ENCODE measurements at regions not wholly inside any gene's neighbourhood (a gene's known extent, or its start where the extent isn't known, plus 50 kb on each side); places are given as distances from the start of the nearest gene placed in this dataset.
"Not testable (repeated sequence)": the region's sequence is repeated elsewhere in the genome, so short reads cannot be mapped to it uniquely, and the experiment has no call there.

GRCh38 chr2:84078471-84078870 is 380.6 kb downstream of the SUCLG1 start:
- Histone ChIP-seq H3K4me3 (ENCODE audit: low read depth, low read length) (no peak overlapping the region), H3K27me3 (ENCODE audit: control insufficient read depth, insufficient read depth, low read length) (no peaks in the 10 kb centered on the region), H3K9me3 (ENCODE audit: control insufficient read depth, insufficient read depth, low read length) (no peaks in the 10 kb centered on the region), H3K36me3 (ENCODE audit: control insufficient read depth, insufficient read depth, low read length) (no peaks in the 10 kb centered on the region), H3K9ac (ENCODE audit: low read depth, low read length) (no peak overlapping the region), H3K4me1 (ENCODE audit: control insufficient read depth, insufficient read depth, low read length) (no peaks in the 10 kb centered on the region)

- Histone ChIP-seq H3K36me3 (ENCODE audit: control insufficient read depth, insufficient read depth, low read length) (no peaks in the 10 kb centered on the region), H3K9me3 (ENCODE audit: control insufficient read depth, insufficient read depth, low read length) (no peaks in the 10 kb centered on the region), H3K27me3 (ENCODE audit: control insufficient read depth, insufficient read depth, low read length) (no peaks in the 10 kb centered on the region), H3K9ac (ENCODE audit: low read depth, low read length) (no peak overlapping the region), H3K4me3 (ENCODE audit: low read depth, low read length) (no peak overlapping the region), H3K4me1 (ENCODE audit: control insufficient read depth, insufficient read depth, low read length) (no peaks in the 10 kb centered on the region)
Measured at GRCh38 chr2:84077496-84077895, 381.6 kb downstream of the SUCLG1 start.

DNA sequence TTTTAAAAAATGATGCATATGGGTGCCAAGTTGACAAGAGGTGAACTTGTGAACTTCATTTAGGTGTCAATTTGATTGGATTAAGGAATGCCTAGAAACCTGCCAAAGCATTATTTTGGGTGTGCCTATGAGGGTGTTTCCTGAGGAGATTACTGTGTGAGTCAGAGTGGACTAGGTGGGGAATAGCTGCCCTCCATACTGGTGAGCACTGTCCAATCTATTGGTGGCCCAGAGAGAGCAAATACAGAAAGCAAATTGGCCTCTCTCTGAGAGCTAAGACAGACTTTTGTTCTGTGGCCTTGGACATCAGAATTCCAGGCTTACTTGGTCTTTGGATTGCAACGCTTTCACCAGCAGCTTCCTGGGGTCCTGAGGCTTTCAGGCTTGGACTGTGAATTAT is 388.0 kb downstream of the SUCLG1 start:
- Histone ChIP-seq H3K36me3 (ENCODE audit: control insufficient read depth, insufficient read depth, low read length) (no peaks in the 10 kb centered on the region), H3K9ac (ENCODE audit: low read depth, low read length) (no peak overlapping the region), H3K27me3 (ENCODE audit: control insufficient read depth, insufficient read depth, low read length) (no peaks in the 10 kb centered on the region), H3K9me3 (ENCODE audit: control insufficient read depth, insufficient read depth, low read length) (no peaks in the 10 kb centered on the region), H3K4me3 (ENCODE audit: low read depth, low read length) (no peak overlapping the region), H3K4me1 (ENCODE audit: control insufficient read depth, insufficient read depth, low read length) (no peaks in the 10 kb centered on the region)

GRCh38 chr2:84065857-84066256 is 393.2 kb downstream of the SUCLG1 start:
- no peaks in the 10 kb centered on the region for H3K36me3 ChIP-seq (ENCODE audit: control insufficient read depth, insufficient read depth, low read length)

DNA sequence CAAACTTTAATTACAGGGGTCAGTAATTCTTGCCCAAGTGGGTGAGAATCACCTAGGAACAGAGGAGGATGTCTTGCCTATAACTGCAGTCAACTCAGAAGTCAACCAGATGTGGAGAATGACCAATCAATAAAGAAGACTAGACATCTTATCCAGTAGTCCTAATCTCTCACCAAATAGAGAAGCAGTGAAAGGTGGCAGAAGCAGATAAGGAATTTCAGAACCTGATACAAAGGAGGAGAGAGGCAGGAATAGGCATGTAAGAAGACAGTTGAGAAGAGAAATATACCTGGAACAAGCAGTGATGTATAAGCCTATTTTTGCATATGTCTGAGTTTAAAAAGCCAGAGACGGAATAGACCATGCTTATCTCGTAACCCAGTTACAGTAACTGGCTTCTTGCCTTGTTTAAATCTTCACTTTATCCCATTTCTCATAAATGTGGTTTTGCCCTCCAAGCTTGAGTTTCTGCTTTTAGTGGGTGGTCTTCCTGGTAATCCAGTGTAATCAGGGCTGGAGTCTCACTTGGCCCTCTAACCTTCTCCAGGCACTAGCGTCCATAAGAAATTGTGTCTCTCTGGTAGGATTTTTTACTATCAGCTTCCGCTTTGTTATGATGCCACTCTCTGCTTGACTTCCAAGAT is 401.0 kb downstream of the SUCLG1 start:
- Histone ChIP-seq H3K9me3 (ENCODE audit: control insufficient read depth, insufficient read depth, low read length) (no peaks in the 10 kb centered on the region), H3K4me3 (ENCODE audit: low read depth, low read length) (no peak overlapping the region), H3K4me1 (ENCODE audit: control insufficient read depth, insufficient read depth, low read length) (no peaks in the 10 kb centered on the region), H3K36me3 (ENCODE audit: control insufficient read depth, insufficient read depth, low read length) (no peaks in the 10 kb centered on the region), H3K27me3 (ENCODE audit: control insufficient read depth, insufficient read depth, low read length) (no peaks in the 10 kb centered on the region), H3K9ac (ENCODE audit: low read depth, low read length) (no peak overlapping the region)

More at GRCh38 chr2:84065857-84066256, 393.2 kb downstream of the SUCLG1 start:
- no peaks in the 10 kb centered on the region for H3K4me1 ChIP-seq (ENCODE audit: control insufficient read depth, insufficient read depth, low read length)
- no peaks in the 10 kb centered on the region for H3K27me3 ChIP-seq (ENCODE audit: control insufficient read depth, insufficient read depth, low read length)
- H3K9me3 ChIP-seq (ENCODE audit: control insufficient read depth, insufficient read depth, low read length): no peaks in the 10 kb centered on the region
- no peak overlapping the region for H3K4me3 ChIP-seq (ENCODE audit: low read depth, low read length)
- no peak overlapping the region for H3K9ac ChIP-seq (ENCODE audit: low read depth, low read length)

DNA sequence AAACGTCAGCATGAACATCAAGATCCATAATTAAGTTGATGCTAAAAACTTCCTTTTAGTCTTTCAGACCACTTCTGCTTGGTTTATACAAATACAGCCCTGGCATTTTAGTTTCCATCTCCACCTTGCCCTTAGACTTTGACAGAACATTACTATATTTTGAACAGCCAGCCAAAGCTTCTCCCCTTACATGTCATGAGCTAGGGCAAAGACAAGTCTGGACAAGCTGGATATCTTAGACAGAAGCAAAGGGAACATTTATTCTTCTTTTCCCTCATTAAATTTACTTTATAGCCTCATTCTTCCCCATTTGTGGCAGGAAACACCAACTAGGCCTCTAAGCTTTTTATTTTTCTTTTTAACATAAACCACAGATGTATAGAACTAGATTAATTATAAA is 403.3 kb downstream of the SUCLG1 start:
- Histone ChIP-seq H3K36me3 (ENCODE audit: control insufficient read depth, insufficient read depth, low read length) (no peaks in the 10 kb centered on the region), H3K4me1 (ENCODE audit: control insufficient read depth, insufficient read depth, low read length) (no peaks in the 10 kb centered on the region), H3K27me3 (ENCODE audit: control insufficient read depth, insufficient read depth, low read length) (no peaks in the 10 kb centered on the region), H3K9ac (ENCODE audit: low read depth, low read length) (no peak overlapping the region), H3K9me3 (ENCODE audit: control insufficient read depth, insufficient read depth, low read length) (no peaks in the 10 kb centered on the region), H3K4me3 (ENCODE audit: low read depth, low read length) (no peak overlapping the region)

DNA sequence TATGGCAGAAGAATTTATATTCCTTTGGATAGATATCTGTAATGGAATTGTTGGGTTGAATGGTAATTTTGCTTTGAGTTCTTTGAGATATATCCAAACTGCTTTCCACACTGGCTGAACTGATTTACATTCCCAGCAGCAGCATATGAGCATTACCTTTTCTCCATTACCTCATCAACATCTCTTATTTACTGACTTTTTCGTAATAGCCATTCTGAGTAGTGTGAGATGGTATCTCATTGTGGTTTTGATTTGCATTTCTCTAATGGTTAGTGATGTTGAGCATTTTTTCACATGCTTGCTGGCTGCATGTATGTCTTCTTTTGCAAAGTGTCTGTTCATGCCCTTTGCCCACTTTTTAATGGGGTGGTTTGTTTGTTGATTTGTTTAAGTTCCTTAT is 404.5 kb downstream of the SUCLG1 start:
- H3K36me3 ChIP-seq (ENCODE audit: control insufficient read depth, insufficient read depth, low read length); H3K9me3 ChIP-seq (ENCODE audit: control insufficient read depth, insufficient read depth, low read length); H3K27me3 ChIP-seq (ENCODE audit: control insufficient read depth, insufficient read depth, low read length); H3K4me3 ChIP-seq (ENCODE audit: low read depth, low read length); H3K9ac ChIP-seq (ENCODE audit: low read depth, low read length); H3K4me1 ChIP-seq (ENCODE audit: control insufficient read depth, insufficient read depth, low read length): not testable (repeated sequence)

- H3K4me3 ChIP-seq (ENCODE audit: low read depth, low read length): no peak overlapping the region
- no peaks in the 10 kb centered on the region for H3K4me1 ChIP-seq (ENCODE audit: control insufficient read depth, insufficient read depth, low read length)
- no peaks in the 10 kb centered on the region for H3K27me3 ChIP-seq (ENCODE audit: control insufficient read depth, insufficient read depth, low read length)
- no peak overlapping the region for H3K9ac ChIP-seq (ENCODE audit: low read depth, low read length)
- H3K9me3 ChIP-seq (ENCODE audit: control insufficient read depth, insufficient read depth, low read length): no peaks in the 10 kb centered on the region
- H3K36me3 ChIP-seq (ENCODE audit: control insufficient read depth, insufficient read depth, low read length): no peaks in the 10 kb centered on the region
Measured at GRCh38 chr2:84052913-84053312, 406.2 kb downstream of the SUCLG1 start.

- no peak overlapping the region for H3K4me3 ChIP-seq (ENCODE audit: low read depth, low read length)
- no peaks in the 10 kb centered on the region for H3K9me3 ChIP-seq (ENCODE audit: control insufficient read depth, insufficient read depth, low read length)
- no peaks in the 10 kb centered on the region for H3K36me3 ChIP-seq (ENCODE audit: control insufficient read depth, insufficient read depth, low read length)
- no peaks in the 10 kb centered on the region for H3K27me3 ChIP-seq (ENCODE audit: control insufficient read depth, insufficient read depth, low read length)
- H3K4me1 ChIP-seq (ENCODE audit: control insufficient read depth, insufficient read depth, low read length): no peaks in the 10 kb centered on the region
- no peak overlapping the region for H3K9ac ChIP-seq (ENCODE audit: low read depth, low read length)
Measured at GRCh38 chr2:84052043-84052442, 407.0 kb downstream of the SUCLG1 start.

GRCh38 chr2:84048964-84049363 is 410.1 kb downstream of the SUCLG1 start:
- Histone ChIP-seq H3K9ac (ENCODE audit: low read depth, low read length) (no peak overlapping the region), H3K36me3 (ENCODE audit: control insufficient read depth, insufficient read depth, low read length) (no peaks in the 10 kb centered on the region), H3K9me3 (ENCODE audit: control insufficient read depth, insufficient read depth, low read length) (no peaks in the 10 kb centered on the region), H3K4me3 (ENCODE audit: low read depth, low read length) (no peak overlapping the region), H3K4me1 (ENCODE audit: control insufficient read depth, insufficient read depth, low read length) (no peaks in the 10 kb centered on the region), H3K27me3 (ENCODE audit: control insufficient read depth, insufficient read depth, low read length) (no peaks in the 10 kb centered on the region)

DNA sequence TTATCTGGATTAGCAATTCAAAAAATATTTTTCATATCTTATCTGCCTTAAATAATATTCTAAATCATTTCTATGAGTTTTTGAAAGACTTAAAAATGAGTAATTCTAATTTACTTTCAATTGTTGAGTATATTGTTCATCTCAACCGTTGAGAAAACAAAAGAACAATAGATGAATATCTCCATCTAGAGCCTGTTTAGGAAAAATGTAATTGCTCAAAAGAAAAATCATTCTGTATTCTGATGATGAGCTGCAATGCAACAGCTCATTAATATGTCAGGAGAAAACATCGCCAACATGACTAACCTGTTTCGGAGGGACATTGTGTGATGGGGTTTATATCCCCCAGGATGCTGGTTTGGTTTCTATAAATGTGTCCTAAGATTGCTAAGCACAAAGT is 417.6 kb downstream of the SUCLG1 start:
- Histone ChIP-seq H3K9ac (ENCODE audit: low read depth, low read length) (no peak overlapping the region), H3K27me3 (ENCODE audit: control insufficient read depth, insufficient read depth, low read length) (no peaks in the 10 kb centered on the region), H3K4me3 (ENCODE audit: low read depth, low read length) (no peak overlapping the region), H3K36me3 (ENCODE audit: control insufficient read depth, insufficient read depth, low read length) (no peaks in the 10 kb centered on the region), H3K9me3 (ENCODE audit: control insufficient read depth, insufficient read depth, low read length) (no peaks in the 10 kb centered on the region), H3K4me1 (ENCODE audit: control insufficient read depth, insufficient read depth, low read length) (no peaks in the 10 kb centered on the region)

DNA sequence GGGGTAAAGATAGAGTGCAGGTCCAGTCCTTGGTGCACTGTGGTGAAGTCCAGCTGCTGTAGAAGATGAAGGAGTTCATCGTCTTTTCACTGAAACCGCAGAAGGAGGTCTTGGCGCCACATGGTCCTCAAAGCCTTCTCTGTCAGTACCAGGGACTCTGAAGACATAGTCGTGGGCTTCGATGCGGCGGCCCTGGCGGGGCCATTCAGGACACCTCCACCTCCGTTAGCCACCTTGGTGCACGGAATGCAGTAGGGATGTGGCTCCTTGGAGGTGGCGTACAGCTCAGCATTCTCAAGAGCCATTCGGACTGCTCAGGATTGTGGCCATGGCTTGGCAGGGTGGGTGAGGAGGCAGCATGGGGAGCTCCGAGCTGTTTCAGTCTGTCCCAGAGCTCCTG is 418.8 kb downstream of the SUCLG1 start:
- Histone ChIP-seq H3K4me3 (ENCODE audit: low read depth, low read length) (no peak overlapping the region), H3K4me1 (ENCODE audit: control insufficient read depth, insufficient read depth, low read length) (no peaks in the 10 kb centered on the region), H3K9me3 (ENCODE audit: control insufficient read depth, insufficient read depth, low read length) (no peaks in the 10 kb centered on the region), H3K36me3 (ENCODE audit: control insufficient read depth, insufficient read depth, low read length) (no peaks in the 10 kb centered on the region), H3K9ac (ENCODE audit: low read depth, low read length) (no peak overlapping the region), H3K27me3 (ENCODE audit: control insufficient read depth, insufficient read depth, low read length) (no peaks in the 10 kb centered on the region)
